ENCODE measurements at regions not wholly inside any gene's neighbourhood (a gene's known extent, or its start where the extent isn't known, plus 50 kb on each side); places are given as distances from the start of the nearest gene placed in this dataset.

- no peak overlapping the region for H3K4me3 ChIP-seq (ENCODE audit: low read length)
- H3K9me3 ChIP-seq (ENCODE audit: control insufficient read depth, insufficient read depth, low read length), result no peaks in the 10 kb centered on the region
- TF ChIP-seq EZH2phosphoT487 (IDR thresholded peaks at IDR 0.05; ENCODE audit: borderline replicate concordance, low read length), result no peak
- no peak for TF ChIP-seq CTCF (IDR thresholded peaks at IDR 0.05; ENCODE audit: low read depth, low read length, poor library complexity, severe bottlenecking)
- H4K20me1 ChIP-seq (ENCODE audit: control insufficient read depth, insufficient read depth, low read depth, low read length), result no peaks in the 10 kb centered on the region
- no peak overlapping the region for H3K27ac ChIP-seq (ENCODE audit: low read depth, low read length)
- no peaks in the 10 kb centered on the region for H3F3A ChIP-seq (ENCODE audit: control insufficient read depth, insufficient read depth)
- no peak overlapping the region for H3K4me2 ChIP-seq (ENCODE audit: low read length)
- H3K9me2 ChIP-seq (replicated peaks; ENCODE audit: control insufficient read depth, low read length), result no peaks in the 10 kb centered on the region
- H3K4me1 ChIP-seq (ENCODE audit: control insufficient read depth, low read length), result no peaks in the 10 kb centered on the region
- H3K79me2 ChIP-seq (ENCODE audit: control insufficient read depth, low read length), result no peaks in the 10 kb centered on the region
- H3K36me3 ChIP-seq (ENCODE audit: control insufficient read depth, low read length), result no peaks in the 10 kb centered on the region
- no peaks in the 10 kb centered on the region for H3K27me3 ChIP-seq (ENCODE audit: control insufficient read depth, low read length)
These were observed 248.8 kb downstream of the RAB38 start for GRCh38 chr11:87926250-87926970.

- H3F3A ChIP-seq (ENCODE audit: control insufficient read depth, insufficient read depth), result no peaks in the 10 kb centered on the region
- H3K9me3 ChIP-seq (ENCODE audit: control insufficient read depth, insufficient read depth, low read length), result no peaks in the 10 kb centered on the region
- H4K20me1 ChIP-seq (ENCODE audit: control insufficient read depth, insufficient read depth, low read depth, low read length), result no peaks in the 10 kb centered on the region
- no peak overlapping the region for H3K4me3 ChIP-seq (ENCODE audit: low read length)
- TF ChIP-seq CTCF (IDR thresholded peaks at IDR 0.05; ENCODE audit: low read depth, low read length, poor library complexity, severe bottlenecking) (no peak), EZH2phosphoT487 (IDR thresholded peaks at IDR 0.05; ENCODE audit: borderline replicate concordance, low read length) (no peak)
- H3K4me1 ChIP-seq (ENCODE audit: control insufficient read depth, low read length), result no peaks in the 10 kb centered on the region
- no peak overlapping the region for H3K27ac ChIP-seq (ENCODE audit: low read depth, low read length)
- no peaks in the 10 kb centered on the region for H3K9me2 ChIP-seq (replicated peaks; ENCODE audit: control insufficient read depth, low read length)
- no peak overlapping the region for H3K4me2 ChIP-seq (ENCODE audit: low read length)
- no peaks in the 10 kb centered on the region for H3K79me2 ChIP-seq (ENCODE audit: control insufficient read depth, low read length)
- no peaks in the 10 kb centered on the region for H3K36me3 ChIP-seq (ENCODE audit: control insufficient read depth, low read length)
- no peaks in the 10 kb centered on the region for H3K27me3 ChIP-seq (ENCODE audit: control insufficient read depth, low read length)
These were observed 251.1 kb downstream of the RAB38 start for GRCh38 chr11:87924125-87924524.

- no peak overlapping the region for H3K4me2 ChIP-seq (ENCODE audit: low read length)
- no peaks in the 10 kb centered on the region for H4K20me1 ChIP-seq (ENCODE audit: control insufficient read depth, insufficient read depth, low read depth, low read length)
- no peaks in the 10 kb centered on the region for H3K9me2 ChIP-seq (replicated peaks; ENCODE audit: control insufficient read depth, low read length)
- no peaks in the 10 kb centered on the region for H3K4me1 ChIP-seq (ENCODE audit: control insufficient read depth, low read length)
- no peaks in the 10 kb centered on the region for H3K36me3 ChIP-seq (ENCODE audit: control insufficient read depth, low read length)
- H3K79me2 ChIP-seq (ENCODE audit: control insufficient read depth, low read length), result no peaks in the 10 kb centered on the region
- H3K9me3 ChIP-seq (ENCODE audit: control insufficient read depth, insufficient read depth, low read length), result no peaks in the 10 kb centered on the region
- H3K27ac ChIP-seq (ENCODE audit: low read depth, low read length), result no peak overlapping the region
- TF ChIP-seq EZH2phosphoT487 (IDR thresholded peaks at IDR 0.05; ENCODE audit: borderline replicate concordance, low read length), result no peak
- no peak for TF ChIP-seq CTCF (IDR thresholded peaks at IDR 0.05; ENCODE audit: low read depth, low read length, poor library complexity, severe bottlenecking)
- no peaks in the 10 kb centered on the region for H3K27me3 ChIP-seq (ENCODE audit: control insufficient read depth, low read length)
- H3K4me3 ChIP-seq (ENCODE audit: low read length), result no peak overlapping the region
- H3F3A ChIP-seq (ENCODE audit: control insufficient read depth, insufficient read depth), result no peaks in the 10 kb centered on the region
These were observed 258.1 kb downstream of the RAB38 start for GRCh38 chr11:87917111-87917510.
